ENCODE measurements at regions not wholly inside any gene's neighbourhood (a gene's known extent, or its start where the extent isn't known, plus 50 kb on each side); places are given as distances from the start of the nearest gene placed in this dataset.

GRCh38 chr11:111019451-111019850, 226.1 kb upstream of the POU2AF2 start:
- no peak for DNase-seq
- Histone ChIP-seq H3K27me3 (replicated peaks in 2 of 5; ENCODE audit: control insufficient read depth in 4 of 5, insufficient read depth in 5 of 5, low read length in 4 of 5) (no peaks in the 10 kb centered on the region), H3K4me1 (ENCODE audit: control extremely low read depth in 1 of 4, control insufficient read depth in 4 of 4, insufficient read depth in 4 of 4, low read length in 3 of 4) (peaks cover 8 to 18% (median 11%) of the 10 kb centered on the region in 4 experiments), H3K4me3 (ENCODE audit: control insufficient read depth in 1 of 7, extremely low read depth in 1 of 7, insufficient read depth in 4 of 7, low read depth in 2 of 7, low read length in 6 of 7) (no peak overlapping the region), H3K9me3 (ENCODE audit: control extremely low read depth in 1 of 5, control insufficient read depth in 4 of 5, insufficient read depth in 2 of 5, low read depth in 1 of 5, low read length in 4 of 5) (no peaks in the 10 kb centered on the region), H3K27ac (ENCODE audit: insufficient read depth in 1 of 2, low read depth in 1 of 2, low read length in 2 of 2, poor library complexity in 1 of 2, severe bottlenecking in 2 of 2) (no peak overlapping the region), H3K36me3 (ENCODE audit: control insufficient read depth in 4 of 4, insufficient read depth in 4 of 4, low read length in 3 of 4) (no peaks in the 10 kb centered on the region)
- CTCF ChIA-PET = no interaction called here
- 63% methylated on average over 3 of the region's 6 CpGs for WGBS (ENCODE audit: insufficient coverage)
- POLR2A ChIA-PET = no interaction called here

- Histone ChIP-seq H3K36me3 (ENCODE audit: control insufficient read depth in 4 of 4, insufficient read depth in 4 of 4, low read length in 3 of 4) (no peaks in the 10 kb centered on the region), H3K4me1 (ENCODE audit: control extremely low read depth in 1 of 4, control insufficient read depth in 4 of 4, insufficient read depth in 4 of 4, low read length in 3 of 4) (peaks cover 8 to 20% (median 11%) of the 10 kb centered on the region in 4 experiments), H3K27ac (ENCODE audit: insufficient read depth in 1 of 2, low read depth in 1 of 2, low read length in 2 of 2, poor library complexity in 1 of 2, severe bottlenecking in 2 of 2) (no peak overlapping the region), H3K27me3 (replicated peaks in 2 of 5; ENCODE audit: control insufficient read depth in 4 of 5, insufficient read depth in 5 of 5, low read length in 4 of 5) (no peaks in the 10 kb centered on the region), H3K9me3 (ENCODE audit: control extremely low read depth in 1 of 5, control insufficient read depth in 4 of 5, insufficient read depth in 2 of 5, low read depth in 1 of 5, low read length in 4 of 5) (no peaks in the 10 kb centered on the region), H3K4me3 (ENCODE audit: control insufficient read depth in 1 of 7, extremely low read depth in 1 of 7, insufficient read depth in 4 of 7, low read depth in 2 of 7, low read length in 6 of 7) (no peak overlapping the region)
- WGBS (ENCODE audit: insufficient coverage) = 100% methylated on average over 1 of the region's 3 CpGs
- POLR2A ChIA-PET = no interaction called here
- peak in 1 of 3 donors; percentile 9 for DNase-seq
- CTCF ChIA-PET = no interaction called here
Measured at GRCh38 chr11:111018566-111018965, 227.0 kb upstream of the POU2AF2 start.

- DNase-seq = no peak
- 100% methylated on average over 2 of the region's 3 CpGs for WGBS (ENCODE audit: insufficient coverage)
- Histone ChIP-seq H3K9me3 (ENCODE audit: control extremely low read depth in 1 of 5, control insufficient read depth in 4 of 5, insufficient read depth in 2 of 5, low read depth in 1 of 5, low read length in 4 of 5) (no peaks in the 10 kb centered on the region), H3K27me3 (replicated peaks in 2 of 5; ENCODE audit: control insufficient read depth in 4 of 5, insufficient read depth in 5 of 5, low read length in 4 of 5) (no peaks in the 10 kb centered on the region), H3K27ac (ENCODE audit: insufficient read depth in 1 of 2, low read depth in 1 of 2, low read length in 2 of 2, poor library complexity in 1 of 2, severe bottlenecking in 2 of 2) (no peak overlapping the region), H3K4me3 (ENCODE audit: control insufficient read depth in 1 of 7, extremely low read depth in 1 of 7, insufficient read depth in 4 of 7, low read depth in 2 of 7, low read length in 6 of 7) (no peak overlapping the region), H3K36me3 (ENCODE audit: control insufficient read depth in 4 of 4, insufficient read depth in 4 of 4, low read length in 3 of 4) (no peaks in the 10 kb centered on the region), H3K4me1 (ENCODE audit: control extremely low read depth in 1 of 4, control insufficient read depth in 4 of 4, insufficient read depth in 4 of 4, low read length in 3 of 4) (peaks cover 3 to 9% (median 5%) of the 10 kb centered on the region in 4 experiments)
- ChIA-PET POLR2A (no interaction called here), CTCF (no interaction called here)
Measured at GRCh38 chr11:111012491-111012890, 233.0 kb upstream of the POU2AF2 start.

GRCh38 chr11:111011275-111011594, 234.3 kb upstream of the POU2AF2 start:
- no peak for DNase-seq
- Histone ChIP-seq H3K4me1 (ENCODE audit: control extremely low read depth in 1 of 4, control insufficient read depth in 4 of 4, insufficient read depth in 4 of 4, low read length in 3 of 4) (peaks cover 0 to 2% (median 0%) of the 10 kb centered on the region in 4 experiments), H3K36me3 (ENCODE audit: control insufficient read depth in 4 of 4, insufficient read depth in 4 of 4, low read length in 3 of 4) (no peaks in the 10 kb centered on the region), H3K27me3 (replicated peaks in 2 of 5; ENCODE audit: control insufficient read depth in 4 of 5, insufficient read depth in 5 of 5, low read length in 4 of 5) (no peaks in the 10 kb centered on the region), H3K27ac (ENCODE audit: insufficient read depth in 1 of 2, low read depth in 1 of 2, low read length in 2 of 2, poor library complexity in 1 of 2, severe bottlenecking in 2 of 2) (no peak overlapping the region), H3K4me3 (ENCODE audit: control insufficient read depth in 1 of 7, extremely low read depth in 1 of 7, insufficient read depth in 4 of 7, low read depth in 2 of 7, low read length in 6 of 7) (no peak overlapping the region), H3K9me3 (ENCODE audit: control extremely low read depth in 1 of 5, control insufficient read depth in 4 of 5, insufficient read depth in 2 of 5, low read depth in 1 of 5, low read length in 4 of 5) (no peaks in the 10 kb centered on the region)
- CTCF ChIA-PET = no interaction called here
- POLR2A ChIA-PET = no interaction called here

- no peaks in the 10 kb centered on the region for H3K36me3 ChIP-seq (ENCODE audit: control insufficient read depth in 4 of 4, insufficient read depth in 4 of 4, low read length in 3 of 4)
- no peak overlapping the region for H3K4me3 ChIP-seq (ENCODE audit: control insufficient read depth in 1 of 7, extremely low read depth in 1 of 7, insufficient read depth in 4 of 7, low read depth in 2 of 7, low read length in 6 of 7)
- no peaks in the 10 kb centered on the region for H3K9me3 ChIP-seq (ENCODE audit: control extremely low read depth in 1 of 5, control insufficient read depth in 4 of 5, insufficient read depth in 2 of 5, low read depth in 1 of 5, low read length in 4 of 5)
- no peak for DNase-seq
- no peaks in the 10 kb centered on the region for H3K27me3 ChIP-seq (replicated peaks in 2 of 5; ENCODE audit: control insufficient read depth in 4 of 5, insufficient read depth in 5 of 5, low read length in 4 of 5)
- WGBS (ENCODE audit: insufficient coverage) = 94% methylated on average over 5 of the region's 6 CpGs
- peaks cover 0 to 2% (median 0%) of the 10 kb centered on the region in 4 experiments for H3K4me1 ChIP-seq (ENCODE audit: control extremely low read depth in 1 of 4, control insufficient read depth in 4 of 4, insufficient read depth in 4 of 4, low read length in 3 of 4)
- POLR2A ChIA-PET = no interaction called here
- H3K27ac ChIP-seq (ENCODE audit: insufficient read depth in 1 of 2, low read depth in 1 of 2, low read length in 2 of 2, poor library complexity in 1 of 2, severe bottlenecking in 2 of 2) = no peak overlapping the region
- CTCF ChIA-PET = no interaction called here
Measured at GRCh38 chr11:111010391-111011274, 234.9 kb upstream of the POU2AF2 start.

GRCh38 chr11:111006227-111006626, 239.3 kb upstream of the POU2AF2 start:
- Histone ChIP-seq H3K4me1 (ENCODE audit: control extremely low read depth in 1 of 4, control insufficient read depth in 4 of 4, insufficient read depth in 4 of 4, low read length in 3 of 4) (no peaks in the 10 kb centered on the region), H3K27ac (ENCODE audit: insufficient read depth in 1 of 2, low read depth in 1 of 2, low read length in 2 of 2, poor library complexity in 1 of 2, severe bottlenecking in 2 of 2) (no peak overlapping the region), H3K9me3 (ENCODE audit: control extremely low read depth in 1 of 5, control insufficient read depth in 4 of 5, insufficient read depth in 2 of 5, low read depth in 1 of 5, low read length in 4 of 5) (peaks cover 0 to 3% (median 0%) of the 10 kb centered on the region in 5 experiments), H3K27me3 (replicated peaks in 2 of 5; ENCODE audit: control insufficient read depth in 4 of 5, insufficient read depth in 5 of 5, low read length in 4 of 5) (no peaks in the 10 kb centered on the region), H3K36me3 (ENCODE audit: control insufficient read depth in 4 of 4, insufficient read depth in 4 of 4, low read length in 3 of 4) (no peaks in the 10 kb centered on the region), H3K4me3 (ENCODE audit: control insufficient read depth in 1 of 7, extremely low read depth in 1 of 7, insufficient read depth in 4 of 7, low read depth in 2 of 7, low read length in 6 of 7) (no peak overlapping the region)
- DNase-seq = no peak
- CTCF ChIA-PET = no interaction called here
- POLR2A ChIA-PET = no interaction called here
- 96% methylated on average over 3 of the region's 4 CpGs for WGBS (ENCODE audit: insufficient coverage)

GRCh38 chr11:111001986-111002611, 243.4 kb upstream of the POU2AF2 start:
- Histone ChIP-seq H3K9me3 (ENCODE audit: control extremely low read depth in 1 of 5, control insufficient read depth in 4 of 5, insufficient read depth in 2 of 5, low read depth in 1 of 5, low read length in 4 of 5) (peaks cover 0 to 3% (median 0%) of the 10 kb centered on the region in 5 experiments), H3K36me3 (ENCODE audit: control insufficient read depth in 4 of 4, insufficient read depth in 4 of 4, low read length in 3 of 4) (no peaks in the 10 kb centered on the region), H3K27me3 (replicated peaks in 2 of 5; ENCODE audit: control insufficient read depth in 4 of 5, insufficient read depth in 5 of 5, low read length in 4 of 5) (no peaks in the 10 kb centered on the region), H3K4me1 (ENCODE audit: control extremely low read depth in 1 of 4, control insufficient read depth in 4 of 4, insufficient read depth in 4 of 4, low read length in 3 of 4) (peaks cover 0 to 4% (median 0%) of the 10 kb centered on the region in 4 experiments), H3K4me3 (ENCODE audit: control insufficient read depth in 1 of 7, extremely low read depth in 1 of 7, insufficient read depth in 4 of 7, low read depth in 2 of 7, low read length in 6 of 7) (no peak overlapping the region), H3K27ac (ENCODE audit: insufficient read depth in 1 of 2, low read depth in 1 of 2, low read length in 2 of 2, poor library complexity in 1 of 2, severe bottlenecking in 2 of 2) (no peak overlapping the region)
- 100% methylated on average over 1 of the region's 3 CpGs for WGBS (ENCODE audit: insufficient coverage)
- no peak for DNase-seq
- POLR2A ChIA-PET = no interaction called here
- CTCF ChIA-PET = no interaction called here
